RPMI7951 (cell line): ENCODE measurements at regions not wholly inside any gene's neighbourhood (a gene's known extent, or its start where the extent isn't known, plus 50 kb on each side); places are given as distances from the start of the nearest gene placed in this dataset.
"Not testable (repeated sequence)": the region's sequence is repeated elsewhere in the genome, so short reads cannot be mapped to it uniquely, and the experiment has no call there.

Experiments used
- DNase-seq: peaks from one replicate; pipeline ENCODE4 v3.0.0-alpha.2; 2012; ENCODE audit warnings: low read depth

- DNase-seq: peak; percentile 87
Measured at GRCh38 chr7:25069900-25070443, 55.1 kb downstream of the CYCS start.

GRCh38 chr7:25068502-25069213 lies 56.4 kb downstream of the CYCS start:
- DNase-seq: peak; percentile 41

GRCh38 chr7:25067726-25068501 lies 57.1 kb downstream of the CYCS start:
- no peak for DNase-seq

- DNase-seq: no peak
Measured at GRCh38 chr7:25066253-25066652, 58.8 kb downstream of the CYCS start.

- no peak for DNase-seq
Measured at GRCh38 chr7:25062380-25062779, 62.7 kb downstream of the CYCS start.

GRCh38 chr7:25060487-25061055 lies 64.5 kb downstream of the CYCS start:
- no peak for DNase-seq

GRCh38 chr7:25059576-25059975 lies 65.5 kb downstream of the CYCS start:
- no peak for DNase-seq

GRCh38 chr7:25056368-25056767 lies 68.7 kb downstream of the CYCS start:
- no peak for DNase-seq

- DNase-seq: no peak
Measured at GRCh38 chr7:25055520-25056220, 69.4 kb downstream of the CYCS start.

GRCh38 chr7:25054819-25055519 lies 70.1 kb downstream of the CYCS start:
- no peak for DNase-seq

GRCh38 chr7:25050223-25050622 lies 70.2 kb upstream of the OSBPL3 start:
- DNase-seq: no peak

GRCh38 chr7:25048444-25048834 lies 68.5 kb upstream of the OSBPL3 start:
- DNase-seq: no peak

- DNase-seq: not testable (repeated sequence)
Measured at GRCh38 chr7:25047571-25048443, 67.8 kb upstream of the OSBPL3 start.

GRCh38 chr7:25037325-25037724 lies 57.3 kb upstream of the OSBPL3 start:
- peak; percentile 18 for DNase-seq

GRCh38 chr7:25035274-25035673 lies 55.3 kb upstream of the OSBPL3 start:
- no peak for DNase-seq

GRCh38 chr7:25034136-25034535 lies 54.2 kb upstream of the OSBPL3 start:
- no peak for DNase-seq

GRCh38 chr7:25032774-25033743 lies 53.1 kb upstream of the OSBPL3 start:
- peak; percentile 68 for DNase-seq

GRCh38 chr7:25031432-25031831 lies 51.5 kb upstream of the OSBPL3 start:
- DNase-seq: peak; percentile 68

GRCh38 chr7:25031007-25031406 lies 51.0 kb upstream of the OSBPL3 start:
- no peak for DNase-seq
